Lower lobe of right lung (tissue), 2 donors: ENCODE measurements at regions not wholly inside any gene's neighbourhood (a gene's known extent, or its start where the extent isn't known, plus 50 kb on each side); places are given as distances from the start of the nearest gene placed in this dataset.
"Not testable (repeated sequence)": the region's sequence is repeated elsewhere in the genome, so short reads cannot be mapped to it uniquely, and the experiment has no call there.

Experiments
- ATAC-seq, 2 donors: fragments of 200-7000 bp; cut with Tn5 transposase; one replicate each; pipeline ENCODE4 v1.9.1; 2020 to 2022; ENCODE audit warnings: mild to moderate bottlenecking in 2 of 2, moderate library complexity in 2 of 2
- DNase-seq: peaks from one replicate; pipeline ENCODE4 v3.0.0-alpha.2; 2020
- H3K27ac ChIP-seq: fragments of 200-600 bp; one replicate; pipeline ENCODE4 v1.8.0; 2022
- H3K27me3 ChIP-seq: fragments of 200-600 bp; one replicate; pipeline ENCODE4 v1.8.0; 2022; ENCODE audit warnings: low read depth
- H3K36me3 ChIP-seq: fragments of 200-600 bp; one replicate; pipeline ENCODE4 v1.8.0; 2022; ENCODE audit warnings: mild to moderate bottlenecking
- H3K4me1 ChIP-seq: fragments of 200-600 bp; one replicate; pipeline ENCODE4 v1.8.0; 2022
- H3K4me3 ChIP-seq: fragments of 200-600 bp; one replicate; pipeline ENCODE4 v1.8.0; 2022; ENCODE audit warnings: mild to moderate bottlenecking
- H3K9me3 ChIP-seq: fragments of 200-600 bp; one replicate; pipeline ENCODE4 v1.8.0; 2022
- CTCF ChIP-seq: fragments of 200-600 bp; IDR thresholded peaks from one replicate; pipeline ENCODE4 v1.8.0; 2022; ENCODE audit warnings: antibody characterized with exemption, mild to moderate bottlenecking
- intact Hi-C: fragments of 100-400 bp; cut with DNase I; formaldehyde crosslinking; loops from one replicate; pipeline ENCODE4 v1.11.0; 2022
- donor health status: DM: no; HTN: yes; CAD: no; lungs with severe emphysema.

- no peak for ATAC-seq
- TF ChIP-seq CTCF: no peak
- intact Hi-C loops: no loop called here
Observed at GRCh38 chr4:128682942-128683666, 126.4 kb upstream of the JADE1 start.

GRCh38 chr4:128676095-128676494 is 133.4 kb upstream of the JADE1 start:
- ATAC-seq (no peak), DNase-seq (no peak)
- TF ChIP-seq CTCF: no peak
- H3K4me3 ChIP-seq: no peak overlapping the region
- no peaks in the 10 kb centered on the region for H3K9me3 ChIP-seq
- intact Hi-C loops: no loop called here
- H3K4me1 ChIP-seq: no peaks in the 10 kb centered on the region
- H3K27me3 ChIP-seq: no peaks in the 10 kb centered on the region
- no peak overlapping the region for H3K27ac ChIP-seq
- H3K36me3 ChIP-seq: no peaks in the 10 kb centered on the region

More at GRCh38 chr4:128682942-128683666, 126.4 kb upstream of the JADE1 start:
- DNase-seq: no peak
- Histone ChIP-seq H3K9me3 (no peaks in the 10 kb centered on the region), H3K27ac (no peak overlapping the region), H3K4me1 (no peaks in the 10 kb centered on the region), H3K4me3 (no peak overlapping the region), H3K27me3 (no peaks in the 10 kb centered on the region), H3K36me3 (no peaks in the 10 kb centered on the region)

GRCh38 chr4:128675083-128675482 is 134.4 kb upstream of the JADE1 start:
- Histone ChIP-seq H3K36me3 (no peaks in the 10 kb centered on the region), H3K4me3 (no peak overlapping the region), H3K4me1 (no peaks in the 10 kb centered on the region), H3K27me3 (no peaks in the 10 kb centered on the region), H3K9me3 (no peaks in the 10 kb centered on the region), H3K27ac (no peak overlapping the region)
- TF ChIP-seq CTCF: no peak
- DNase-seq: no peak
- intact Hi-C loops: no loop called here
- no peak for ATAC-seq

GRCh38 chr4:128673159-128673558 is 136.3 kb upstream of the JADE1 start:
- H3K27me3 ChIP-seq, H3K4me3 ChIP-seq, H3K36me3 ChIP-seq, H3K27ac ChIP-seq, H3K4me1 ChIP-seq, H3K9me3 ChIP-seq, intact Hi-C loops, DNase-seq, ATAC-seq: not testable (repeated sequence)

- H3K9me3 ChIP-seq, H3K36me3 ChIP-seq, H3K4me3 ChIP-seq, H3K4me1 ChIP-seq, ATAC-seq, DNase-seq, H3K27ac ChIP-seq, intact Hi-C loops, H3K27me3 ChIP-seq: not testable (repeated sequence)
Observed at GRCh38 chr4:128672596-128672995, 136.9 kb upstream of the JADE1 start.

- intact Hi-C loops: no loop called here
- no peaks in the 10 kb centered on the region for H3K9me3 ChIP-seq
- H3K4me1 ChIP-seq: no peaks in the 10 kb centered on the region
- no peaks in the 10 kb centered on the region for H3K36me3 ChIP-seq
- no peak for DNase-seq
- H3K4me3 ChIP-seq: no peak overlapping the region
- no peak for TF ChIP-seq CTCF
- H3K27me3 ChIP-seq: no peaks in the 10 kb centered on the region
- H3K27ac ChIP-seq: no peak overlapping the region
- no peak for ATAC-seq
Observed at GRCh38 chr4:128670513-128670912, 139.0 kb upstream of the JADE1 start.
